ENCODE measurements at regions not wholly inside any gene's neighbourhood (a gene's known extent, or its start where the extent isn't known, plus 50 kb on each side); places are given as distances from the start of the nearest gene placed in this dataset.
A peak's percentile ranks its signal among the peaks of the same experiment; 100 is the strongest.
"Not testable (repeated sequence)": the region's sequence is repeated elsewhere in the genome, so short reads cannot be mapped to it uniquely, and the experiment has no call there.

- DNase-seq: peak; percentile 10
Measured at GRCh38 chr11:31956310-31956709, 134.6 kb upstream of the RCN1 start.

GRCh38 chr11:31955838-31956237 is 135.0 kb upstream of the RCN1 start:
- DNase-seq: no peak

- DNase-seq: no peak
Measured at GRCh38 chr11:31953803-31954327, 137.0 kb upstream of the RCN1 start.

- DNase-seq: not testable (repeated sequence)
Measured at GRCh38 chr11:31949733-31950200, 138.6 kb upstream of the PAX6 start.

- no peak for DNase-seq
Measured at GRCh38 chr11:31947051-31947450, 135.9 kb upstream of the PAX6 start.

- no peak for DNase-seq
Measured at GRCh38 chr11:31943056-31943780, 132.1 kb upstream of the PAX6 start.

GRCh38 chr11:31940371-31941037 is 129.4 kb upstream of the PAX6 start:
- DNase-seq: peak; percentile 41

GRCh38 chr11:31939004-31939403 is 127.9 kb upstream of the PAX6 start:
- no peak for DNase-seq

GRCh38 chr11:31936312-31936711 is 125.2 kb upstream of the PAX6 start:
- no peak for DNase-seq

GRCh38 chr11:31932879-31933278 is 121.8 kb upstream of the PAX6 start:
- no peak for DNase-seq

- no peak for DNase-seq
Measured at GRCh38 chr11:31927982-31928381, 116.9 kb upstream of the PAX6 start.

GRCh38 chr11:31926816-31927528 is 115.8 kb upstream of the PAX6 start:
- no peak for DNase-seq

- no peak for DNase-seq
Measured at GRCh38 chr11:31926106-31926505, 115.0 kb upstream of the PAX6 start.

- no peak for DNase-seq
Measured at GRCh38 chr11:31922450-31922849, 111.3 kb upstream of the PAX6 start.

GRCh38 chr11:31921081-31921480 is 110.0 kb upstream of the PAX6 start:
- DNase-seq: peak; percentile 75

GRCh38 chr11:31919175-31919574 is 108.1 kb upstream of the PAX6 start:
- DNase-seq: no peak

- no peak for DNase-seq
Measured at GRCh38 chr11:31915867-31916266, 104.7 kb upstream of the PAX6 start.

- DNase-seq: no peak
Measured at GRCh38 chr11:31913985-31914384, 102.9 kb upstream of the PAX6 start.

GRCh38 chr11:31912808-31913207 is 101.7 kb upstream of the PAX6 start:
- no peak for DNase-seq

- no peak for DNase-seq
Measured at GRCh38 chr11:31910950-31911576, 99.9 kb upstream of the PAX6 start.

- DNase-seq: no peak
Measured at GRCh38 chr11:31903225-31904074, 92.3 kb upstream of the PAX6 start.

GRCh38 chr11:31902706-31903105 is 91.6 kb upstream of the PAX6 start:
- DNase-seq: no peak
